GM23338 (cell line): ENCODE measurements at regions not wholly inside any gene's neighbourhood (a gene's known extent, or its start where the extent isn't known, plus 50 kb on each side); places are given as distances from the start of the nearest gene placed in this dataset.

Source experiments
- CREB1 ChIP-seq: fragments of 250-450 bp; sonication (Bioruptor Pico); IDR thresholded peaks from 2 replicates; pipeline ENCODE4 v1.5.0; 2020; ENCODE audit warnings: low read depth, mild to moderate bottlenecking, moderate library complexity
- ETS1 ChIP-seq: IDR thresholded peaks from 2 replicates; pipeline ENCODE4 v1.6.1; 2016; ENCODE audit warnings: antibody characterized with exemption
- EZH2 ChIP-seq: fragments of 200-600 bp; sonication (generic); IDR thresholded peaks from one replicate; pipeline ENCODE4 v1.8.0; 2017; ENCODE audit warnings: antibody characterized with exemption, mild to moderate bottlenecking, low read depth; ENCODE audit not compliant: unreplicated experiment
- EZH2phosphoT487 ChIP-seq: fragments of 200-600 bp; sonication (generic); IDR thresholded peaks from one replicate; pipeline ENCODE4 v1.8.1; 2018; ENCODE audit warnings: antibody characterized with exemption; ENCODE audit not compliant: unreplicated experiment
- JUNB ChIP-seq: IDR thresholded peaks from one replicate; pipeline ENCODE4 v1.6.1; 2016; ENCODE audit warnings: antibody characterized with exemption; ENCODE audit not compliant: unreplicated experiment
- NANOG ChIP-seq: IDR thresholded peaks from 2 replicates; pipeline ENCODE4 v1.6.1; 2016; ENCODE audit warnings: antibody characterized with exemption, borderline replicate concordance
- POLR2AphosphoS5 ChIP-seq: IDR thresholded peaks from 2 replicates; pipeline ENCODE4 v1.6.1; 2016; ENCODE audit warnings: antibody characterized with exemption, low read depth
- REST ChIP-seq: IDR thresholded peaks from one replicate; pipeline ENCODE4 v1.6.1; 2018; ENCODE audit warnings: antibody characterized with exemption; ENCODE audit not compliant: unreplicated experiment
- STAT1 ChIP-seq: IDR thresholded peaks from one replicate; pipeline ENCODE4 v1.6.1; 2016; ENCODE audit warnings: antibody characterized with exemption; ENCODE audit not compliant: unreplicated experiment
- ZNF114 ChIP-seq: fragments of 250-450 bp; sonication (Bioruptor Pico); IDR thresholded peaks from 2 replicates; pipeline ENCODE4 v1.5.0; 2020; ENCODE audit warnings: mild to moderate bottlenecking, moderate library complexity
- ZNF331 ChIP-seq: fragments of 250-450 bp; sonication (Bioruptor Pico); IDR thresholded peaks from 2 replicates; pipeline ENCODE4 v1.5.0; 2020; ENCODE audit warnings: low read depth, mild to moderate bottlenecking, moderate library complexity
- ZNF462 ChIP-seq: fragments of 250-450 bp; sonication (Bioruptor Pico); IDR thresholded peaks from 2 replicates; pipeline ENCODE4 v1.5.0; 2020; ENCODE audit warnings: mild to moderate bottlenecking, moderate library complexity
- TF ChIP-seq, protein P1 (sequence below), 2 experiments: fragments of 200-600 bp in 1 of 2; sonication (generic) in 1 of 2; conservative IDR thresholded peaks; 2 replicates each; pipeline versions ENCODE4 v1.5.1 to v1.6.1; 2016 to 2017; ENCODE audit warnings: antibody characterized with exemption in 2 of 2, low read depth in 2 of 2, mild to moderate bottlenecking in 2 of 2, moderate library complexity in 1 of 2

- TF ChIP-seq EZH2phosphoT487 (no peak), POLR2AphosphoS5 (no peak), EZH2 (no peak), CREB1 (CRISPR knock-in tag) (no peak), JUNB (no peak), STAT1 (no peak), REST (no peak), ETS1 (no peak), ZNF114 (CRISPR knock-in tag) (no peak), ZNF331 (CRISPR knock-in tag) (no peak), NANOG (no peak), ZNF462 (CRISPR knock-in tag) (no peak)
- TF ChIP-seq, protein P1, sequence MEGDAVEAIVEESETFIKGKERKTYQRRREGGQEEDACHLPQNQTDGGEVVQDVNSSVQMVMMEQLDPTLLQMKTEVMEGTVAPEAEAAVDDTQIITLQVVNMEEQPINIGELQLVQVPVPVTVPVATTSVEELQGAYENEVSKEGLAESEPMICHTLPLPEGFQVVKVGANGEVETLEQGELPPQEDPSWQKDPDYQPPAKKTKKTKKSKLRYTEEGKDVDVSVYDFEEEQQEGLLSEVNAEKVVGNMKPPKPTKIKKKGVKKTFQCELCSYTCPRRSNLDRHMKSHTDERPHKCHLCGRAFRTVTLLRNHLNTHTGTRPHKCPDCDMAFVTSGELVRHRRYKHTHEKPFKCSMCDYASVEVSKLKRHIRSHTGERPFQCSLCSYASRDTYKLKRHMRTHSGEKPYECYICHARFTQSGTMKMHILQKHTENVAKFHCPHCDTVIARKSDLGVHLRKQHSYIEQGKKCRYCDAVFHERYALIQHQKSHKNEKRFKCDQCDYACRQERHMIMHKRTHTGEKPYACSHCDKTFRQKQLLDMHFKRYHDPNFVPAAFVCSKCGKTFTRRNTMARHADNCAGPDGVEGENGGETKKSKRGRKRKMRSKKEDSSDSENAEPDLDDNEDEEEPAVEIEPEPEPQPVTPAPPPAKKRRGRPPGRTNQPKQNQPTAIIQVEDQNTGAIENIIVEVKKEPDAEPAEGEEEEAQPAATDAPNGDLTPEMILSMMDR (conservative IDR thresholded peaks at IDR 0.05; ENCODE audit: low read depth in 2 of 2): no peak
Observed at GRCh38 chr17:77054936-77055335, 85.8 kb upstream of the SEC14L1 start.
